HG03520 (cell line): ENCODE measurements at regions not wholly inside any gene's neighbourhood (a gene's known extent, or its start where the extent isn't known, plus 50 kb on each side); places are given as distances from the start of the nearest gene placed in this dataset.

Source experiments
- ATAC-seq: cut with Tn5 transposase; IDR thresholded peaks from one replicate; pipeline ENCODE4 v1.9.1; 2021; ENCODE audit warnings: mild to moderate bottlenecking, moderate library complexity; ENCODE audit not compliant: unreplicated experiment

DNA sequence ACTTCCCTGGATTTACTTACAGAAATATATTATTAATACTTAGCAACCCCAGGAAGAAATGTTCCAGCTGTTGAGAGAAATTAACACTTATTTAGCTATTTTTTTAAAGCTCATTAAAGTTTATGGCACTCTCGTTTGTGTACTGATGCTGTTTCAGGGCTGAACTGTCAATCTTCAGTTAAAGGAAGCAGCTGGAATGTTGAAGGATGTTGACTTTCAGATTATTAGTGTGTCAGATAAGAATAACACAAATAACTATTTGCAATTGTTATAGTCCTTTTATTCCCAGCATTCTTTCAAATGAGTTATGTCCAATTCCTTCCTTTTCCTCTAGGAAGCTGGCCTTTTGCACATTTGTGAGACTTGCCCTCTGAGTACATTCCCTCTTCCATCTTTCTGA lies 278.2 kb upstream of the RAG2 start:
- no peak for ATAC-seq

DNA sequence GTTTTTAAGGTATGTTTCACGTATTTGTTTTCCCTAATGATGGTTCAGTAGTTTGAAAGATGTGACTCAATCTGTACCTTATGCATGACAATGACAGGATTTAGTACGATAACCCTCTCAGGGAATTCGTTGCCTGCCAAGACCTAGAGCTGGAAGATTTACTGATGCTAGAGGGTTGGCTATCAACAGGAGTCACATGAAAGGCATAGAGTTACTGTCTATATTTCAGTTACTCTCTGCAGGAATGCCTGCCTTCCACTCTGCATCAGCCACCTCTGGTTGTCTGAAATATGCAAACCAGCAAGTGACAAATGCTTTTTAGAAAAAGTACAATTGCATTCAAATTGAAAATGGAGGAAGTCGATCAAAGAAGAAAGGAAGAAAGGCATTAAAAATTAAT lies 276.3 kb upstream of the RAG2 start:
- no peak for ATAC-seq

DNA sequence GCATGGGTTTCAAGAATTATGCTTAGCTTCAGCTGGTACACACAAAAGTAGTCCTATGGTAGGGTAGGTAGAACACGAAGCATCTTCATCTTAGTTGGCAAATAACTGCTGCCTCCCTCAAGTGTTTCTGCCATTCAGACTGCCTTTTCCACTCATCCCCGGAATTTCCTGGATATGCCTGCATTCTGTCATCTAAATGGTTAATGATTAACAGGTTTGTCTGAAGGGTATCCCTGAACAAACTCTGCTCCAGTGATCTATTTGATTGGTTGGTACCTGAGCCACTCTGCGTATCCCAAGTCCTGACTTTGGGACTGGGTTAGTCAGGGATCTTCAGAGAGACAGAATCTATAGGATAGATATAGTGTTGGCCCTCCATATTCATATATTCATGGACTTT lies 272.3 kb upstream of the RAG2 start:
- ATAC-seq: no peak

DNA sequence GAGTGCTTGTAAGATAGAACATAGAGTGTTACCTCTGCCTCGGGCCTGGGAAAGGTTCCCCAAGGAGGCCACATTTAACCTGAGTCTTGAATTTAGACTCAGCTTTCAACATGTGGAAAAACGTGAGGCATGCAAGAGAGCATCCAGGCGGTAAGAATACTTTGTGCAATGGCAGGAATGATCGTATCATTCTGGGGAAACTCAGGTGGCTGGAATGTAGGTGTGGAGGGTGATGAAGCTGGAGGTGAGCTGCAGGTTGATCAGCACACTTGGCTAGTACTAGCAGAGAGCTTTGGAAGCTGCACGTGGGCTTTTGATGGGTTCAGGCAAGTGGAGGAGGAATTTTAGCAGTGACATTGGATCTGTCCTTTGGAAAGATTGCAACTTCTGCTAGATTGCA lies 270.3 kb upstream of the RAG2 start:
- ATAC-seq: no peak

GRCh38 chr11:36865846-36866245 lies 267.8 kb upstream of the RAG2 start:
- ATAC-seq: no peak

GRCh38 chr11:36854875-36855274 lies 256.8 kb upstream of the RAG2 start:
- ATAC-seq: no peak

- no peak for ATAC-seq
Observed at GRCh38 chr11:36848660-36849059, 250.6 kb upstream of the RAG2 start.

DNA sequence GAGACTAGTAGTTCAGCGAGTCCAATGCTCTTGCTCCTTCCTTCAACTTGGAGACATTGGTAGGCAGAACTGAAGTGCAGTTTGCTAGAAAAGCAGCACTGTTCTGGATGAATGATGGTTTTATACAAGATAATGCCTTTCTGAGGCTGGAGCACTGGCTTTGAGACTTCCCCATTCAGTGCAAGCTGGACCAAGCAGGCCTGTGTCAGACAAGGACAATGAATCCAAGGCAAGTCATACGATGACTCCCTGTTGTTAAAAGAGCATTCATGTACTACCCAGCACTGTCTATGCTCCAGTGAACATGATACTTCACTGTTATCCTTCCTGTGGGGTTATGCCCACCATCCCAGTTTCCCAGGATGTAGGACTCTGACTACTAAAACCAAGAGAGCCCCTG lies 242.3 kb upstream of the RAG2 start:
- ATAC-seq: no peak

GRCh38 chr11:36837831-36838437 lies 239.9 kb upstream of the RAG2 start:
- ATAC-seq: no peak

- ATAC-seq: no peak
Observed at GRCh38 chr11:36825251-36825650, 227.2 kb upstream of the RAG2 start.

DNA sequence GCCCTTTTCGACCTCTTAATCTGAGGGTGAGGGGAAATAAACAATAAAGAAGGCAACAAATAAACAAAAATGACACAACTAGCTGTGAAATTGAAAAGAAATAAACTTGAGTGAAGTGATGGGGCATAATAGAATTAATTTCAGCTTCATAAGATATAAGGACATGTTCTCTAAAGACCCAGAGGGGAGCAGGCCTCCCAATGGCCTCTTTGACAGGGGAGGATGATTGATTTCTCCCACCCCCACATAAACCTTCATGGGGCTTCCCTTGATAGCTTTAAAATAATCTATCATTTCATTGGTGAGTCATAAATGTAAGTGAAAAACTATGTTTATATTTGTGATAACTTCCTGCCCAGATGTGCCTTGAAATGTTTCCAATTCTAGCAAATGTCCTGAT lies 226.3 kb upstream of the RAG2 start:
- ATAC-seq: no peak

DNA sequence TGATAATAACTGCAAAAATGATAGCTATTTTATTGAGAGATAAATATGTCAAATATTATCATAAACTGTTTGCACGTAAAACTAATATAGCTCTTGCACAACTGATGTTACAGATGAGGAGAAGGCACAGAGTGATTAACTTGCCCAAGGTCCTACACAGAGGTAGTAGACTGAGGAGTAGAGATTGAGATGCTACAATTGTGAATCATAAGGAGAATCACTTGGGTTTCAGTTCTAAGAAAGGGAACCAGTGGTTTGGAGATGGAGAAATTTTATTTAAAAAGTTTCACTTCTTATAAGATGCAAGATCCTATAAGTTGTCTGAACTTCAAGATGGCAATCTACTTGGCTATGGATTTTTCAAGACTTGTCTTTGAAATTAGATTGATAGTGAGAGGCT lies 224.8 kb upstream of the RAG2 start:
- no peak for ATAC-seq

- no peak for ATAC-seq
Observed at GRCh38 chr11:36818410-36818809, 220.4 kb upstream of the RAG2 start.

- ATAC-seq: no peak
Observed at GRCh38 chr11:36817336-36817965, 219.4 kb upstream of the RAG2 start.

- ATAC-seq: no peak
Observed at GRCh38 chr11:36809303-36809702, 211.3 kb upstream of the RAG2 start.

DNA sequence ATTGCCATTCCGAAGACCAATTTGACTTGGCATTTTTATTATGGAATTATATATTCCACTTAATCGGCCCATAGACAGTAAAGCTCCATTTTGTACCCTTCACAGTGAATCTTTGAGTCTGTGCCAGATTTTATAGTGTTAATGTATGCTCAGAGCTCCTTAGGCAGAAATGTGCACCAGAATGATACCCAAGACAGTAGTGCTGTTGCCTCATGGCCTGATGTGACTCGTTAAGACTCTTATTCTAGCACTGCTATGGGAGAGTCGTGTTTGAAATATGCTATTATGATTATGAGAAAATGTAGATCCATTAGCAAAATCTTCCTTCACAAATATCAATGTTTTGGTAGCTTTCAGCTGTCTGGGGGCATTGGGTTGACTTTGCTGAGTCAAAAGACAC lies 209.8 kb upstream of the RAG2 start:
- no peak for ATAC-seq

GRCh38 chr11:36803084-36803483 lies 205.0 kb upstream of the RAG2 start:
- no peak for ATAC-seq

DNA sequence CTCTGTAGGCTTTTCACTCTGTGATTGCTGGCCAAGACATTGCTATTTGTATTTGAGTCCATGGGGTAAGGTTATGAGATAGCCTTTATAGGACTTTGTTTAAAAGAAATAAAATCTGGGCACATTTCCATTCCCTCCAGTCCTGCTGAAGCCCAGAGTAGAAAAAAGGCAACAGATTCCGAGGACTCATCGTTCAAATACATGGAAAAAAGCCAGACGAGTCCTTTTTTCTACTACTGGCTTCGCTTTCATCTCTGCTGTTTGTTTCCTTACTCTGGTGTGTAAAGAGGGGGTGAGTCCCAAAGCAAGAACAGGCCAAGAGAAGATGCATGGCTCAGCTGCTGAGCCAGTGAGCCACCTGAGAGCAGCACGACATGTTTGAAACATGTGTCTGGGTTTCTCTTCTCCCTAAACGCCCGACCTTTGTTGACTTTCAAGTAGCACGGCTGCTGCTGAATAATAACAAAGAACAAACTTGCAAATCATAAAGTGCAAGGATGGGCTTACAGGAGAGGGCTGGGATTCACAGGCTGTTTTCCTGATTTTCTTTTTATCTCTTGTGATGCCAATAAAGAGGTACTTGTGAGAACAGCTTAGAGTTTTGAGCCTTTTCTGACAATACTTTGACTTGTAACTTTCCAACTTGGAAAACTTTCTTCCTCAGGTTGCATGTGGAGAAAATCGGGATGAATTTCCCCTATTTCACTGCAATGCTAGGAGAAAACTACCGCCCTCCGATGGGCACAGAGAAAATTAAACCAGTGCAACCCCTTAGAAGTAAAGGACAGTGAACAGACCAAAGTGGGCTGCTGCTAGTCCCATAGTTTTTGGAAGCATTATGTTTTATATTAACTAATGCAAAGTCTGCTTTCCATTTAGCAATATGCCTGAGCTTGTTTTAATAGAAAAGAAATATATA lies 195.2 kb upstream of the RAG2 start:
- ATAC-seq: no peak

DNA sequence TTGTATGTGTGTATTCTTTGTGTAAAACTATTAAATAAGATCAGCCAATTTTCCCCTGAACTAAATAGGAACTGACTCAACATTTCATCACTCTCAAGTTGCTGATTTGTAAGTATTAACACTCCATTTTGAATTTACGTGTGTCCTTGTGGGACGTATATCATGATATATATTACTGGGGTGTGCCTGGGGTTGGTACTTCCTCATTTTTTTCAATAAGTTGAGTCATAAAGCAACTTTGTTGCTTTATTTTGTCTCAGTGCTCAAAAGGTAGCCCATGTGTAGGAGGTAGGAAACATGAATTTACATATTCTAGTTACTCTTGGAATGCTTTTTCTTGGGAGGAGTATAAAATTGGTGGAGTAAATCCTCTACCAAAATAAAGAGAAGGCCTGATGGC lies 193.9 kb upstream of the RAG2 start:
- no peak for ATAC-seq

GRCh38 chr11:36790526-36790925 lies 192.5 kb upstream of the RAG2 start:
- no peak for ATAC-seq

DNA sequence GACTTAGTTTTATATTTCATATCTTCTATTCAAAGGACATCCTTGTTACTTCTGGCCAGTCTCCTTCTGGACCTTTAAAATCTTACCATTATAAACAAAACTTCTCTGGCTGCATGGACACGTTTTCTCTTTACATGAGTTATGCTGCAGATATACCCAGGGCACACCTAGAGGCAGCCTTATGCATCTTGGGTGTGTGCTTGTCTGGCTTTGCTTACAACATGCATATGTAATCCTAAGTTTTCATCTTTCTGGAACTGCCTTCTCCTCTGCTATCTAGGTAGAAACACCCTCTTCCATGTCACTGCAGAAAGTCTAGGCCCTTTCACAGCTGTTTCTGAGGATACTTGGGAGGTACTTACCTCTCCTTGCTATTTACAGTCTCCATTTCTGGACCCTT lies 185.8 kb upstream of the RAG2 start:
- ATAC-seq: no peak

DNA sequence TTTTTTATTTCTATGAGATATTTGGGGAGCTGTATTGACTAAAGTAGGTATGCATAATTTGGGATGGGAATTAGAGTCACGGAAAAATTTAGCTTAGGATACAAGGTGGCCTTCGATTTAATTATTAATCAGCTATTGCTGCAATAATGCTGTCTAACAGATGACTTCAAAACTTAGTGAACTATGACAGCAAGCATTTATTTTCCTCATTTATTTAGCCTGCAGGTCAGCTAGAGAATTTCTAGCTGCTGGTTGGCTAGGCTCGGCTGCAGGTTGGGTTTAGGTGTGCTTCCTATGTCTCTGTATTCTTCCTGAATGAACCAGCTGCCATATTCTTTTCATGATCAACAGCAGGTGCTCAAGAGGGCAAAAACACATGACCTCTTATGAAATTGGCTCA lies 181.8 kb upstream of the RAG2 start:
- no peak for ATAC-seq
